ENCODE measurements at regions not wholly inside any gene's neighbourhood (a gene's known extent, or its start where the extent isn't known, plus 50 kb on each side); places are given as distances from the start of the nearest gene placed in this dataset.

GRCh38 chr4:10841697-10842096 is 157.1 kb upstream of the CLNK start:
- TF ChIP-seq CTCF (IDR thresholded peaks at IDR 0.05) (no peak), POLR2A (IDR thresholded peaks at IDR 0.05) (no peak)
